Sigmoid colon (tissue), 6 donors: ENCODE measurements at regions not wholly inside any gene's neighbourhood (a gene's known extent, or its start where the extent isn't known, plus 50 kb on each side); places are given as distances from the start of the nearest gene placed in this dataset.

ENCODE experiments used
- DNase-seq: peaks from one replicate; pipeline ENCODE4 v3.0.0-alpha.2; 2019
- H3K27ac ChIP-seq, 4 donors: fragments of 200-600 bp; sonication (generic); one replicate each; pipeline ENCODE4 v1.5.1; 2016 to 2019; ENCODE audit warnings: mild to moderate bottlenecking in 1 of 4
- H3K27me3 ChIP-seq, 3 donors: fragments of 200-600 bp; sonication (generic); one replicate each; pipeline ENCODE4 v1.5.1; 2019; ENCODE audit warnings: mild to moderate bottlenecking in 1 of 3
- H3K36me3 ChIP-seq, 4 donors: fragments of 200-600 bp; sonication (generic); one replicate each; pipeline ENCODE4 v1.5.1; 2016 to 2019
- H3K4me1 ChIP-seq, 4 donors: fragments of 200-600 bp; sonication (generic); one replicate each; pipeline ENCODE4 v1.5.1; 2017 to 2019
- H3K4me3 ChIP-seq, 4 donors: fragments of 200-600 bp; sonication (generic); one replicate each; pipeline ENCODE4 v1.5.1; 2017 to 2019; ENCODE audit warnings: mild to moderate bottlenecking in 2 of 4, moderate library complexity in 1 of 4
- H3K9me3 ChIP-seq, 4 donors: fragments of 200-600 bp in 3 of 4; sonication (generic) in 3 of 4; one replicate each; pipeline versions ENCODE4 v1.5.1 to v1.6.1; 2013 to 2019
- CTCF ChIP-seq, 4 experiments: fragments of 450-650 bp in 3 of 4; fragments of 200-600 bp in 1 of 4; IDR thresholded peaks; one replicate each; pipeline ENCODE4 v1.5.1; 2016 to 2019; ENCODE audit warnings: antibody characterized with exemption in 4 of 4, mild to moderate bottlenecking in 3 of 4, moderate library complexity in 2 of 4
- EP300 ChIP-seq, 4 donors: sonication (generic); formaldehyde crosslinking; IDR thresholded peaks; one replicate each; pipeline ENCODE4 v1.6.1; 2017; ENCODE audit warnings: antibody characterized with exemption in 4 of 4
- POLR2A ChIP-seq, 2 donors: fragments of 450-650 bp; IDR thresholded peaks; one replicate each; pipeline ENCODE4 v1.6.1; 2016; ENCODE audit warnings: antibody characterized with exemption in 2 of 2, mild to moderate bottlenecking in 2 of 2, moderate library complexity in 2 of 2
- POLR2AphosphoS5 ChIP-seq, 4 donors: sonication (generic); formaldehyde crosslinking; IDR thresholded peaks; one replicate each; pipeline ENCODE4 v1.6.1; 2017; ENCODE audit warnings: antibody characterized with exemption in 4 of 4
- WGBS, 2 donors: extraction: QIAGEN DNeasy Blood & Tissue Kit; methylation state at CpG; one replicate each; pipeline ENCODE4 v1.1.7; 2013; 5-methylcytosine and 5-hydroxymethylcytosine counted together
- intact Hi-C: fragments of 100-400 bp; cut with DNase I; formaldehyde crosslinking; loops from one replicate; pipeline ENCODE4 v1.15.1; 2023
- donor health status: healthy with polysubstance abuse.
- donor health status: healthy.

- no peaks in the 10 kb centered on the region for H3K9me3 ChIP-seq
- WGBS, 2 donors, result 56 to 65% methylated on average over 9 of the region's 9 CpGs
- H3K27ac ChIP-seq, result peak overlapping the region in 3 of 4 donors; percentile 14 to 49 (median 26)
- H3K4me1 ChIP-seq, result peaks cover 0 to 9% (median 4%) of the 10 kb centered on the region in 4 donors
- no peaks in the 10 kb centered on the region for H3K36me3 ChIP-seq
- DNase-seq, result peak; percentile 86
- intact Hi-C loops, result loop anchor here (2.0 to 5.0 kb wide), 3 partner anchors 53 to 891 kb away; partner anchors contain the start of gene GAS1
- H3K4me3 ChIP-seq, result no peak overlapping the region
- TF ChIP-seq CTCF (IDR thresholded peaks at IDR 0.05), result peak; percentile 73 to 78 (median 75)
- no peak for TF ChIP-seq POLR2A (IDR thresholded peaks at IDR 0.05)
- peak in 3 of 4 donors; percentile 10 to 60 (median 16) for TF ChIP-seq POLR2AphosphoS5 (IDR thresholded peaks at IDR 0.05)
- no peaks in the 10 kb centered on the region for H3K27me3 ChIP-seq
These were observed 80.0 kb upstream of the TUT7 start for GRCh38 chr9:86434039-86434726.

GRCh38 chr9:86424251-86424891 is 70.2 kb upstream of the TUT7 start:
- no peaks in the 10 kb centered on the region for H3K9me3 ChIP-seq
- no peaks in the 10 kb centered on the region for H3K27me3 ChIP-seq
- intact Hi-C loops, result no loop called here
- no peak for DNase-seq
- no peaks in the 10 kb centered on the region for H3K4me1 ChIP-seq
- H3K36me3 ChIP-seq, result no peaks in the 10 kb centered on the region
- H3K4me3 ChIP-seq, result no peak overlapping the region
- 57 to 67% methylated on average over 10 of the region's 10 CpGs for WGBS, 2 donors
- no peak overlapping the region for H3K27ac ChIP-seq
- TF ChIP-seq CTCF (IDR thresholded peaks at IDR 0.05) (no peak), POLR2AphosphoS5 (IDR thresholded peaks at IDR 0.05) (no peak), POLR2A (IDR thresholded peaks at IDR 0.05) (no peak), EP300 (IDR thresholded peaks at IDR 0.05) (no peak)

- 60 to 65% methylated on average over 10 of the region's 10 CpGs for WGBS, 2 donors
- TF ChIP-seq POLR2A (IDR thresholded peaks at IDR 0.05) (no peak), CTCF (IDR thresholded peaks at IDR 0.05) (peak; percentile 41 to 77 (median 45)), EP300 (IDR thresholded peaks at IDR 0.05) (no peak)
- Histone ChIP-seq H3K27ac (no peak overlapping the region), H3K4me1 (peaks cover 0 to 6% (median 0%) of the 10 kb centered on the region in 4 donors), H3K4me3 (no peak overlapping the region), H3K27me3 (no peaks in the 10 kb centered on the region), H3K36me3 (no peaks in the 10 kb centered on the region), H3K9me3 (no peaks in the 10 kb centered on the region)
- no peak for DNase-seq
- intact Hi-C loops, result loop anchor here (2.0 to 10.0 kb wide), 2 partner anchors 911 to 1251 kb away; no protein-coding TSS in a partner anchor
These were observed 60.0 kb upstream of the TUT7 start for GRCh38 chr9:86413971-86414880.

DNA sequence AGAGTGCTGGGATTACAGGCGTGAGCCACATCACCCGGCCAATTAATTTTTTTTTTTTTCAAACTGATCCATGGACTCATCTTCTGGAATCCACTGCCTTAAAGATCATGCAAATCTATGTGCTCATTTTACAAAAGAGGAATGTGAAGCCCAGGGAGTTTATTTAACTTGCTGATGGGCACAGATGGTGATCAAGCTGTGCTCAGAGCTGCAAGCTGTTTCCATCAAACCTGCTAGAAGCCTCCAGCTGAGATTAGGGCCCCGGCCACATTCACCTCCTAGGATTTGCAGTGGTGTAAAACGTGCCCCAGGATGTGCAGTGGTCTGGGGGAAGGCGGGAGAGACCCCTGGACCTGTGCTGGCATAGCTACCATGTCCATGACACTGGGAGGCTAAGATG is 56.1 kb upstream of the TUT7 start:
- Histone ChIP-seq H3K9me3 (no peaks in the 10 kb centered on the region), H3K4me3 (no peak overlapping the region), H3K36me3 (no peaks in the 10 kb centered on the region), H3K27me3 (no peaks in the 10 kb centered on the region), H3K4me1 (peaks cover 0 to 29% (median 24%) of the 10 kb centered on the region in 4 donors), H3K27ac (no peak overlapping the region)
- DNase-seq, result no peak
- TF ChIP-seq POLR2AphosphoS5 (IDR thresholded peaks at IDR 0.05), result no peak
- intact Hi-C loops, result loop anchor here (10.0 kb wide), 1 partner anchor 1255 kb away; no protein-coding TSS in a partner anchor
- 71 to 80% methylated on average over 5 of the region's 5 CpGs for WGBS, 2 donors
